Neural cell (in vitro differentiated cells): ENCODE measurements at regions not wholly inside any gene's neighbourhood (a gene's known extent, or its start where the extent isn't known, plus 50 kb on each side); places are given as distances from the start of the nearest gene placed in this dataset.

Experiments used
- H2AFZ ChIP-seq: fragments of 200-600, 300-800 bp; sonication (generic), shearing (Covaris generic); 2 replicates; pipeline ENCODE4 v1.6.0; 2014; ENCODE audit warnings: low read depth, mild to moderate bottlenecking, antibody characterized with exemption, low read length, moderate library complexity
- H3F3A ChIP-seq: fragments of 200-600 bp; shearing (Covaris generic); 2 replicates; pipeline ENCODE4 v1.6.1; 2016; ENCODE audit warnings: mild to moderate bottlenecking, moderate library complexity, mixed read lengths, antibody characterized with exemption, low read length; ENCODE audit not compliant: insufficient read depth, poor library complexity, severe bottlenecking
- H3K27ac ChIP-seq: fragments of 200-600, 300-800 bp; sonication (generic), shearing (Covaris generic); 2 replicates; pipeline ENCODE4 v1.5.1; 2014; ENCODE audit warnings: mild to moderate bottlenecking, low read length, moderate library complexity
- H3K27me3 ChIP-seq: fragments of 300-800, 200-600 bp; sonication (generic), shearing (Covaris generic); 2 replicates; pipeline ENCODE4 v1.6.0; 2014; ENCODE audit warnings: mild to moderate bottlenecking, low read depth, low read length, moderate library complexity; ENCODE audit not compliant: insufficient read depth
- H3K36me3 ChIP-seq: fragments of 300-800, 200-600 bp; sonication (generic), shearing (Covaris generic); 2 replicates; pipeline ENCODE4 v1.5.1; 2014; ENCODE audit warnings: mild to moderate bottlenecking, antibody characterized with exemption, low read length, moderate library complexity; ENCODE audit not compliant: insufficient read depth
- H3K4me2 ChIP-seq: fragments of 300-800, 200-600 bp; sonication (generic), shearing (Covaris generic); 2 replicates; pipeline ENCODE4 v1.6.0; 2014; ENCODE audit warnings: mild to moderate bottlenecking, low read length
- H3K4me3 ChIP-seq: fragments of 300-800, 200-600 bp; sonication (generic), shearing (Covaris generic); 2 replicates; pipeline ENCODE4 v1.5.1; 2014; ENCODE audit warnings: mild to moderate bottlenecking, low read length, moderate library complexity
- H3K79me2 ChIP-seq: fragments of 200-600 bp; shearing (Covaris generic); replicated peaks from 2 replicates; pipeline ENCODE4 v1.6.0; 2014; ENCODE audit warnings: mild to moderate bottlenecking, low read length, moderate library complexity; ENCODE audit not compliant: insufficient read depth
- H3K9ac ChIP-seq: fragments of 300-800, 200-600 bp; sonication (generic), shearing (Covaris generic); 2 replicates; pipeline ENCODE4 v1.6.1; 2016; ENCODE audit warnings: mild to moderate bottlenecking, low read length, mixed read lengths
- H3K9me2 ChIP-seq: fragments of 200-600 bp; shearing (Covaris generic); 2 replicates; pipeline ENCODE4 v1.6.1; 2016; ENCODE audit warnings: mild to moderate bottlenecking, low read length, mixed read lengths; ENCODE audit not compliant: insufficient read depth
- H3K9me3 ChIP-seq: fragments of 200-600, 300-800 bp; sonication (generic), shearing (Covaris generic); 2 replicates; pipeline ENCODE4 v1.6.1; 2016; ENCODE audit warnings: mild to moderate bottlenecking, mixed run types, low read length, moderate library complexity, mixed read lengths
- H4K20me1 ChIP-seq: fragments of 200-600 bp; shearing (Covaris generic); 2 replicates; pipeline ENCODE4 v1.6.1; 2016; ENCODE audit warnings: mild to moderate bottlenecking, mixed run types; ENCODE audit not compliant: insufficient read depth
- CTCF ChIP-seq: fragments of 450-650 bp; IDR thresholded peaks from 2 replicates; pipeline ENCODE4 v1.5.1; 2014; ENCODE audit warnings: antibody characterized with exemption, mild to moderate bottlenecking, moderate library complexity; ENCODE audit not compliant: poor library complexity, severe bottlenecking
- EP300 ChIP-seq: fragments of 450-650 bp; conservative IDR thresholded peaks from 2 replicates; pipeline ENCODE4 v1.6.1; 2014; ENCODE audit warnings: antibody characterized with exemption, mild to moderate bottlenecking, moderate library complexity; ENCODE audit not compliant: poor library complexity, severe bottlenecking
- MXI1 ChIP-seq: fragments of 450-650 bp; conservative IDR thresholded peaks from 2 replicates; pipeline ENCODE4 v1.6.1; 2014; ENCODE audit warnings: antibody characterized with exemption, mild to moderate bottlenecking; ENCODE audit not compliant: poor library complexity, severe bottlenecking
- POLR2AphosphoS5 ChIP-seq: IDR thresholded peaks from 2 replicates; pipeline ENCODE4 v1.6.1; 2012
- RAD21 ChIP-seq: fragments of 450-650 bp; conservative IDR thresholded peaks from 2 replicates; pipeline ENCODE4 v1.6.1; 2014; ENCODE audit warnings: antibody characterized with exemption, mild to moderate bottlenecking, moderate library complexity
- SMC3 ChIP-seq: fragments of 450-650 bp; conservative IDR thresholded peaks from 2 replicates; pipeline ENCODE4 v1.6.1; 2014; ENCODE audit warnings: antibody characterized with exemption, mild to moderate bottlenecking, moderate library complexity; ENCODE audit not compliant: poor library complexity
- TAF1 ChIP-seq: IDR thresholded peaks from 2 replicates; pipeline ENCODE4 v1.6.1; 2012; ENCODE audit warnings: low read depth
- TF ChIP-seq, protein P1 (sequence below): IDR thresholded peaks from 2 replicates; pipeline ENCODE4 v1.6.1; 2012; ENCODE audit warnings: borderline replicate concordance

DNA sequence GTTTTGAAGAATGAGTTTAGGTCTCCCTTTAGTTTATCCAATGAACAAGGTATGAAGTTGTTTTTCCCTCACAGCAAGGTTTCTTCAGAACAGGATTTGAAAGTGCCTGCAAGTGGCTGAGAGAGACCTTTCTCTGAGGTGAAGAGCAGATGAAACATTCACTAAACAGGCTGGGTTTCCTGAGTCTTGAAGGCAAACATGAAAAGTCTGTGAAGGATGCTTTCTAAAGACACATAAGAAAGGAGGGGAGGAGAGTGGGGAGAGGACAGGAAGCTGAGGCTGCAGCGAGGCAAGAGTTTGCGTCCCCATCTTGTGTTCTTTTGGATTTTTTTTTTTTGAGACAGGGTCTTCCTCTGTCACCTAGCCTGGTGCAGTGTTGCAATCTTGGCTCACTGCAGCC is 95.7 kb upstream of the SIM2 start:
- Histone ChIP-seq H3K79me2 (no peaks in the 10 kb centered on the region), H3K4me3 (no peak overlapping the region), H2AFZ (no peak overlapping the region), H3F3A (no peaks in the 10 kb centered on the region), H3K27ac (no peak overlapping the region), H3K9ac (no peak overlapping the region), H3K27me3 (no peaks in the 10 kb centered on the region), H3K9me2 (no peaks in the 10 kb centered on the region), H3K9me3 (no peaks in the 10 kb centered on the region), H3K4me2 (no peak overlapping the region), H3K36me3 (no peaks in the 10 kb centered on the region), H4K20me1 (no peaks in the 10 kb centered on the region)
- TF ChIP-seq TAF1: no peak

DNA sequence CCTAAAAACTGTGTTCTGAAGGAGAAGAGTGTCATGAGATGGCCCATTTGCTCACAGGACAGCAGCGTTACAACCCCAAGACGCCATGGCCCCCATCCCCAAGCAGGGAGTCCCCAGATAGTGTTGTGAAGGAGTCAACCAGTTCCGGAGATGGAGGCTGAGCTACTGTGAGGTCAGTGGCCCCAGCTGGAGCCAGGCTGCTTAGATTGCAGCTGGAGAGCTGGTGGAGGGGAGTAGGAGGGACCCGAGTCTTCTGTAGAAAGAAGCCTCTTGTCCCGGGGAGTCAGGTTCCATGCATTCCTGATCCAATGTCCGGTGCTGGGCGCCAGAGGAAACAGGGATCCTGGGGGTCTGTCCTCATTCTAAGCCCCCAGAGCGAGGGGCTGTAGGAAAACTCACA is 93.5 kb upstream of the SIM2 start:
- Histone ChIP-seq H3F3A (no peaks in the 10 kb centered on the region), H3K4me3 (no peak overlapping the region), H3K36me3 (no peaks in the 10 kb centered on the region)

More for the DNA sequence above, 93.5 kb upstream of the SIM2 start:
- Histone ChIP-seq H3K79me2 (no peaks in the 10 kb centered on the region), H2AFZ (no peak overlapping the region), H3K9ac (no peak overlapping the region), H3K9me3 (no peaks in the 10 kb centered on the region), H3K27me3 (no peaks in the 10 kb centered on the region), H3K9me2 (no peaks in the 10 kb centered on the region), H3K4me2 (no peak overlapping the region), H4K20me1 (no peaks in the 10 kb centered on the region), H3K27ac (no peak overlapping the region)
- no peak for TF ChIP-seq MXI1
- no peak for TF ChIP-seq SMC3
- TF ChIP-seq POLR2AphosphoS5: no peak
- TF ChIP-seq RAD21: no peak
- TF ChIP-seq CTCF: no peak
- TF ChIP-seq, protein P1, sequence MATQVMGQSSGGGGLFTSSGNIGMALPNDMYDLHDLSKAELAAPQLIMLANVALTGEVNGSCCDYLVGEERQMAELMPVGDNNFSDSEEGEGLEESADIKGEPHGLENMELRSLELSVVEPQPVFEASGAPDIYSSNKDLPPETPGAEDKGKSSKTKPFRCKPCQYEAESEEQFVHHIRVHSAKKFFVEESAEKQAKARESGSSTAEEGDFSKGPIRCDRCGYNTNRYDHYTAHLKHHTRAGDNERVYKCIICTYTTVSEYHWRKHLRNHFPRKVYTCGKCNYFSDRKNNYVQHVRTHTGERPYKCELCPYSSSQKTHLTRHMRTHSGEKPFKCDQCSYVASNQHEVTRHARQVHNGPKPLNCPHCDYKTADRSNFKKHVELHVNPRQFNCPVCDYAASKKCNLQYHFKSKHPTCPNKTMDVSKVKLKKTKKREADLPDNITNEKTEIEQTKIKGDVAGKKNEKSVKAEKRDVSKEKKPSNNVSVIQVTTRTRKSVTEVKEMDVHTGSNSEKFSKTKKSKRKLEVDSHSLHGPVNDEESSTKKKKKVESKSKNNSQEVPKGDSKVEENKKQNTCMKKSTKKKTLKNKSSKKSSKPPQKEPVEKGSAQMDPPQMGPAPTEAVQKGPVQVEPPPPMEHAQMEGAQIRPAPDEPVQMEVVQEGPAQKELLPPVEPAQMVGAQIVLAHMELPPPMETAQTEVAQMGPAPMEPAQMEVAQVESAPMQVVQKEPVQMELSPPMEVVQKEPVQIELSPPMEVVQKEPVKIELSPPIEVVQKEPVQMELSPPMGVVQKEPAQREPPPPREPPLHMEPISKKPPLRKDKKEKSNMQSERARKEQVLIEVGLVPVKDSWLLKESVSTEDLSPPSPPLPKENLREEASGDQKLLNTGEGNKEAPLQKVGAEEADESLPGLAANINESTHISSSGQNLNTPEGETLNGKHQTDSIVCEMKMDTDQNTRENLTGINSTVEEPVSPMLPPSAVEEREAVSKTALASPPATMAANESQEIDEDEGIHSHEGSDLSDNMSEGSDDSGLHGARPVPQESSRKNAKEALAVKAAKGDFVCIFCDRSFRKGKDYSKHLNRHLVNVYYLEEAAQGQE: no peak
- no peak for TF ChIP-seq EP300
